HT-29 (cell line): ENCODE measurements at regions not wholly inside any gene's neighbourhood (a gene's known extent, or its start where the extent isn't known, plus 50 kb on each side); places are given as distances from the start of the nearest gene placed in this dataset.
A peak's percentile ranks its signal among the peaks of the same experiment; 100 is the strongest.

Experiments
- DNase-seq: peaks from one replicate; pipeline ENCODE4 v3.0.0-alpha.2; 2015; ENCODE audit warnings: low spot score

- DNase-seq: no peak
Observed at GRCh38 chr3:141669434-141669833, 68.7 kb upstream of the RNF7 start.

- DNase-seq: no peak
Observed at GRCh38 chr3:141677701-141678100, 60.4 kb upstream of the RNF7 start.

- peak; percentile 74 for DNase-seq
Observed at GRCh38 chr3:141680620-141681389, 57.3 kb upstream of the RNF7 start.

- no peak for DNase-seq
Observed at GRCh38 chr3:141681390-141681780, 56.7 kb upstream of the RNF7 start.

GRCh38 chr3:141682007-141682406 is 56.1 kb upstream of the RNF7 start:
- DNase-seq: no peak

GRCh38 chr3:141682921-141683320 is 55.2 kb upstream of the RNF7 start:
- no peak for DNase-seq

GRCh38 chr3:141684758-141685157 is 53.3 kb upstream of the RNF7 start:
- DNase-seq: no peak

- peak; percentile 27 for DNase-seq
Observed at GRCh38 chr3:141686466-141687291, 51.4 kb upstream of the RNF7 start.
